ENCODE measurements at regions not wholly inside any gene's neighbourhood (a gene's known extent, or its start where the extent isn't known, plus 50 kb on each side); places are given as distances from the start of the nearest gene placed in this dataset.
"Not testable (repeated sequence)": the region's sequence is repeated elsewhere in the genome, so short reads cannot be mapped to it uniquely, and the experiment has no call there.

DNA sequence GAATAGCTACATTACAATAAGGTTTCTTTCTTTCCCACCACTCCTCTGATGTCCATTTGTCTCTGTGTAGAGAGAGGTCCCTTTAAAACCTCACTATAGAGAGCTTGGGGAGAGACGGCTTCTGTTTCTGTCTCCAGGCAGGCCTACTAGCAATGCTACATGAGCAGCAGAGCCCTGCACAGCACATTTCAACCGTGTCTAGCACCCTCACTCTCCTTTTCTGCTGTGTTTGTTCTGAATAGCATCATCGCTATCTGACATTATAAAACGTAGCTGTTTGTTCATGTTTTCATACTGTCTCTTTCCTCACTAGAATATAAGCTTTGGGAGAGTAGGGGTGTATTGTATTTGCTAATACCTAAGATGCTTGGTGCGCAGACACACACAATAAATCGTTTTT, 487.8 kb upstream of the DPP6 start:
- no peak overlapping the region for H2BK15ac ChIP-seq (replicated peaks; ENCODE audit: low read depth)
- H2BK5ac ChIP-seq (ENCODE audit: low read length): no peak overlapping the region
- no peak overlapping the region for H4K8ac ChIP-seq (ENCODE audit: low read depth, low read length)
- no peak overlapping the region for H3K4ac ChIP-seq (ENCODE audit: low read depth, low read length)
- no peaks in the 10 kb centered on the region for H3K36me3 ChIP-seq (ENCODE audit: control insufficient read depth, insufficient read depth, low read length)
- H3K23ac ChIP-seq (ENCODE audit: low read length): no peak overlapping the region
- H3K4me2 ChIP-seq (ENCODE audit: low read length): no peak overlapping the region
- H3K18ac ChIP-seq (ENCODE audit: low read length): no peak overlapping the region
- no peak overlapping the region for H4K5ac ChIP-seq (ENCODE audit: low read length)
- no peaks in the 10 kb centered on the region for H3K27me3 ChIP-seq (ENCODE audit: insufficient read depth, low read length, poor library complexity)
- H3K4me1 ChIP-seq (ENCODE audit: control insufficient read depth, low read depth, low read length): no peaks in the 10 kb centered on the region
- H3K79me2 ChIP-seq (ENCODE audit: control insufficient read depth, insufficient read depth, low read length): no peaks in the 10 kb centered on the region
- no CpG with 5 or more reads among the region's 6 CpGs for WGBS (ENCODE audit: extremely low coverage, insufficient coverage, low lambda C conversion rate)
- H3K9ac ChIP-seq (ENCODE audit: low read length): no peak overlapping the region
- H2AK5ac ChIP-seq (ENCODE audit: low read length): no peak overlapping the region
- H3K27ac ChIP-seq (ENCODE audit: low read depth, low read length): no peak overlapping the region
- H3K4me3 ChIP-seq (ENCODE audit: low read length): no peak overlapping the region
- no peak overlapping the region for H2BK120ac ChIP-seq (ENCODE audit: low read depth, low read length)
- no peak for DNase-seq
- no peak overlapping the region for H3K56ac ChIP-seq (ENCODE audit: low read length)
- H3K79me1 ChIP-seq (ENCODE audit: low read length): no peaks in the 10 kb centered on the region

DNA sequence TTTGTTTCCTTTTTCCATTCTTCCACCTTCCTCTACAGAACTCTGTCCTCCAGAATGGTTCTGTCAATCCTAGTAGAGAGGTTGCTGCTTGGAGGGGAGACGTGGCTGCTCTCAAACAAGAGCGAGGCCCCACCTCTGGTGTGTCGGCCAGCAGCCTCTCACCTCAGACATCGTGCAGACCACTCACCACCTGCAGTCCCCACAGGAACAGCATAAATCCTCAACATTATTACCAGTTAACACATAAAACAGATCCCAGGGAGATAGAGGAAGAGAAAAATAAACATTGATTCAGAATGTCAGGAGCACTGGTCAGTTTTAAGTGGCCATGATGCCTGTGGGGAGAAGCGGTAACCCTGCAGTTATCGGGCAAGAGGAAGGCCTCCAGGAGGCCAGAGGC, 485.9 kb upstream of the DPP6 start:
- Histone ChIP-seq H3K4me3 (ENCODE audit: low read length) (no peak overlapping the region), H2AK5ac (ENCODE audit: low read length) (no peak overlapping the region), H3K18ac (ENCODE audit: low read length) (no peak overlapping the region), H4K8ac (ENCODE audit: low read depth, low read length) (no peak overlapping the region), H3K79me2 (ENCODE audit: control insufficient read depth, insufficient read depth, low read length) (no peaks in the 10 kb centered on the region), H3K23ac (ENCODE audit: low read length) (no peak overlapping the region), H2BK15ac (replicated peaks; ENCODE audit: low read depth) (no peak overlapping the region), H3K4me2 (ENCODE audit: low read length) (no peak overlapping the region), H3K56ac (ENCODE audit: low read length) (no peak overlapping the region), H3K79me1 (ENCODE audit: low read length) (no peaks in the 10 kb centered on the region), H3K4me1 (ENCODE audit: control insufficient read depth, low read depth, low read length) (no peaks in the 10 kb centered on the region), H2BK5ac (ENCODE audit: low read length) (no peak overlapping the region), H3K4ac (ENCODE audit: low read depth, low read length) (no peak overlapping the region), H3K27me3 (ENCODE audit: insufficient read depth, low read length, poor library complexity) (no peaks in the 10 kb centered on the region), H3K9ac (ENCODE audit: low read length) (no peak overlapping the region), H3K36me3 (ENCODE audit: control insufficient read depth, insufficient read depth, low read length) (no peaks in the 10 kb centered on the region), H3K27ac (ENCODE audit: low read depth, low read length) (no peak overlapping the region), H2BK120ac (ENCODE audit: low read depth, low read length) (no peak overlapping the region), H4K5ac (ENCODE audit: low read length) (no peak overlapping the region)
- WGBS (ENCODE audit: extremely low coverage, insufficient coverage, low lambda C conversion rate): no CpG with 5 or more reads among the region's 6 CpGs
- DNase-seq: no peak

DNA sequence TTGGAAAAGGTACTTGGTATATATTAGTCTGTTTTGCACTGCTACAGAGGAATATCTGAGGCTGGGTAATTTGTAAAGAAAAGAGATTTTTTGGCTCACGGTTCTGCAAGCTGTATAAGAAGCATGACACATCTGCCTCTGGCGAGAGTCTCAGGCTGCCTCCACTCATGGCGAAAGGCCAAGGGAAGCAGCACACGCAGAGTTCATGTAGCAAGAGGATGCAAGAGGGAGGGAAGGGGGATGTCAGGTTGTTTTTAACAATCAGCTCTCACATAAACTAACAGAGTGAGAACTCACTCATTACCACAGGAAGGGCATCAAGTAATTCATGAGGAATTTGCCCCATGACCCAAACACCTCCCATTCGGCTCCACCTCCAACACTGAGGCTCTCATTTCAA, 484.8 kb upstream of the DPP6 start:
- Histone ChIP-seq H2BK15ac (replicated peaks; ENCODE audit: low read depth) (no peak overlapping the region), H3K4me1 (ENCODE audit: control insufficient read depth, low read depth, low read length) (no peaks in the 10 kb centered on the region), H3K4me2 (ENCODE audit: low read length) (no peak overlapping the region), H3K79me1 (ENCODE audit: low read length) (no peaks in the 10 kb centered on the region), H3K36me3 (ENCODE audit: control insufficient read depth, insufficient read depth, low read length) (no peaks in the 10 kb centered on the region), H3K9ac (ENCODE audit: low read length) (no peak overlapping the region), H3K56ac (ENCODE audit: low read length) (no peak overlapping the region), H3K4me3 (ENCODE audit: low read length) (no peak overlapping the region), H4K5ac (ENCODE audit: low read length) (no peak overlapping the region), H2BK5ac (ENCODE audit: low read length) (no peak overlapping the region), H3K4ac (ENCODE audit: low read depth, low read length) (no peak overlapping the region), H3K27ac (ENCODE audit: low read depth, low read length) (no peak overlapping the region), H4K8ac (ENCODE audit: low read depth, low read length) (no peak overlapping the region), H2BK120ac (ENCODE audit: low read depth, low read length) (no peak overlapping the region), H2AK5ac (ENCODE audit: low read length) (no peak overlapping the region), H3K79me2 (ENCODE audit: control insufficient read depth, insufficient read depth, low read length) (no peaks in the 10 kb centered on the region), H3K27me3 (ENCODE audit: insufficient read depth, low read length, poor library complexity) (no peaks in the 10 kb centered on the region), H3K18ac (ENCODE audit: low read length) (no peak overlapping the region), H3K23ac (ENCODE audit: low read length) (no peak overlapping the region)
- no CpG with 5 or more reads among the region's 5 CpGs for WGBS (ENCODE audit: extremely low coverage, insufficient coverage, low lambda C conversion rate)
- no peak for DNase-seq

GRCh38 chr7:153569520-153569919, 482.7 kb upstream of the DPP6 start:
- not testable (repeated sequence) for H2AK5ac ChIP-seq (ENCODE audit: low read length); H3K4me2 ChIP-seq (ENCODE audit: low read length); H3K36me3 ChIP-seq (ENCODE audit: control insufficient read depth, insufficient read depth, low read length); H3K18ac ChIP-seq (ENCODE audit: low read length); H2BK5ac ChIP-seq (ENCODE audit: low read length); H3K79me1 ChIP-seq (ENCODE audit: low read length); DNase-seq; H3K4me1 ChIP-seq (ENCODE audit: control insufficient read depth, low read depth, low read length); H3K23ac ChIP-seq (ENCODE audit: low read length); H3K4me3 ChIP-seq (ENCODE audit: low read length); H2BK15ac ChIP-seq (replicated peaks; ENCODE audit: low read depth); H3K79me2 ChIP-seq (ENCODE audit: control insufficient read depth, insufficient read depth, low read length); H3K9ac ChIP-seq (ENCODE audit: low read length); H3K56ac ChIP-seq (ENCODE audit: low read length); H2BK120ac ChIP-seq (ENCODE audit: low read depth, low read length); H3K27ac ChIP-seq (ENCODE audit: low read depth, low read length); H3K4ac ChIP-seq (ENCODE audit: low read depth, low read length); H3K27me3 ChIP-seq (ENCODE audit: insufficient read depth, low read length, poor library complexity); H4K8ac ChIP-seq (ENCODE audit: low read depth, low read length); H4K5ac ChIP-seq (ENCODE audit: low read length)
- no CpG with 5 or more reads among the region's 1 CpG for WGBS (ENCODE audit: extremely low coverage, insufficient coverage, low lambda C conversion rate)

- no CpG with 5 or more reads among the region's 1 CpG for WGBS (ENCODE audit: extremely low coverage, insufficient coverage, low lambda C conversion rate)
- H3K18ac ChIP-seq (ENCODE audit: low read length): no peak overlapping the region
- no peaks in the 10 kb centered on the region for H3K79me1 ChIP-seq (ENCODE audit: low read length)
- no peak for DNase-seq
- no peaks in the 10 kb centered on the region for H3K36me3 ChIP-seq (ENCODE audit: control insufficient read depth, insufficient read depth, low read length)
- H3K4me3 ChIP-seq (ENCODE audit: low read length): no peak overlapping the region
- no peak overlapping the region for H3K9ac ChIP-seq (ENCODE audit: low read length)
- H4K8ac ChIP-seq (ENCODE audit: low read depth, low read length): no peak overlapping the region
- H2AK5ac ChIP-seq (ENCODE audit: low read length): no peak overlapping the region
- no peak overlapping the region for H3K27ac ChIP-seq (ENCODE audit: low read depth, low read length)
- H2BK5ac ChIP-seq (ENCODE audit: low read length): no peak overlapping the region
- no peaks in the 10 kb centered on the region for H3K79me2 ChIP-seq (ENCODE audit: control insufficient read depth, insufficient read depth, low read length)
- H3K27me3 ChIP-seq (ENCODE audit: insufficient read depth, low read length, poor library complexity): no peaks in the 10 kb centered on the region
- no peak overlapping the region for H2BK15ac ChIP-seq (replicated peaks; ENCODE audit: low read depth)
- no peak overlapping the region for H4K5ac ChIP-seq (ENCODE audit: low read length)
- no peaks in the 10 kb centered on the region for H3K4me1 ChIP-seq (ENCODE audit: control insufficient read depth, low read depth, low read length)
- no peak overlapping the region for H3K4ac ChIP-seq (ENCODE audit: low read depth, low read length)
- no peak overlapping the region for H3K23ac ChIP-seq (ENCODE audit: low read length)
- no peak overlapping the region for H3K4me2 ChIP-seq (ENCODE audit: low read length)
- H3K56ac ChIP-seq (ENCODE audit: low read length): no peak overlapping the region
- no peak overlapping the region for H2BK120ac ChIP-seq (ENCODE audit: low read depth, low read length)
These were observed 476.1 kb upstream of the DPP6 start for GRCh38 chr7:153576096-153576495.

- Histone ChIP-seq H3K18ac (ENCODE audit: low read length) (no peak overlapping the region), H3K4me2 (ENCODE audit: low read length) (no peak overlapping the region), H4K5ac (ENCODE audit: low read length) (no peak overlapping the region), H3K27me3 (ENCODE audit: insufficient read depth, low read length, poor library complexity) (no peaks in the 10 kb centered on the region), H3K23ac (ENCODE audit: low read length) (no peak overlapping the region), H2BK120ac (ENCODE audit: low read depth, low read length) (no peak overlapping the region), H3K4me1 (ENCODE audit: control insufficient read depth, low read depth, low read length) (no peaks in the 10 kb centered on the region), H2BK5ac (ENCODE audit: low read length) (no peak overlapping the region), H2BK15ac (replicated peaks; ENCODE audit: low read depth) (no peak overlapping the region), H3K79me2 (ENCODE audit: control insufficient read depth, insufficient read depth, low read length) (no peaks in the 10 kb centered on the region), H3K9ac (ENCODE audit: low read length) (no peak overlapping the region), H3K4ac (ENCODE audit: low read depth, low read length) (no peak overlapping the region), H3K79me1 (ENCODE audit: low read length) (no peaks in the 10 kb centered on the region), H2AK5ac (ENCODE audit: low read length) (no peak overlapping the region), H3K36me3 (ENCODE audit: control insufficient read depth, insufficient read depth, low read length) (no peaks in the 10 kb centered on the region), H3K56ac (ENCODE audit: low read length) (no peak overlapping the region), H4K8ac (ENCODE audit: low read depth, low read length) (no peak overlapping the region), H3K27ac (ENCODE audit: low read depth, low read length) (no peak overlapping the region), H3K4me3 (ENCODE audit: low read length) (no peak overlapping the region)
- no CpG with 5 or more reads among the region's 3 CpGs for WGBS (ENCODE audit: extremely low coverage, insufficient coverage, low lambda C conversion rate)
- DNase-seq: no peak
These were observed 470.8 kb upstream of the DPP6 start for GRCh38 chr7:153581419-153581818.

All from mesendoderm (in vitro differentiated cells).